HFFc6 (cell line): ENCODE measurements at regions not wholly inside any gene's neighbourhood (a gene's known extent, or its start where the extent isn't known, plus 50 kb on each side); places are given as distances from the start of the nearest gene placed in this dataset.

Experiments used
- DNase-seq: peaks from one replicate; pipeline ENCODE4 v3.0.0-alpha.2; 2018
- H3K27ac Mint-ChIP-seq: 2 replicates; pipeline ENCODE4 v1.8.0; 2020; ENCODE audit warnings: mild to moderate bottlenecking, mixed read lengths
- H3K27me3 Mint-ChIP-seq: 2 replicates; pipeline ENCODE4 v1.8.0; 2021; ENCODE audit warnings: mild to moderate bottlenecking, moderate library complexity, mixed read lengths; ENCODE audit not compliant: insufficient read depth
- H3K36me3 Mint-ChIP-seq: 2 replicates; pipeline ENCODE4 v1.8.0; 2021; ENCODE audit warnings: low read depth, mixed read lengths
- H3K4me1 Mint-ChIP-seq: 2 replicates; pipeline ENCODE4 v1.8.0; 2020; ENCODE audit warnings: low read depth, mixed read lengths
- H3K4me3 Mint-ChIP-seq: 2 replicates; pipeline ENCODE4 v1.8.0; 2020; ENCODE audit warnings: mild to moderate bottlenecking, moderate library complexity, mixed read lengths
- H3K9me3 Mint-ChIP-seq: 2 replicates; pipeline ENCODE4 v1.8.0; 2020; ENCODE audit warnings: mild to moderate bottlenecking, mixed read lengths
- TF ChIP-seq, protein P1 (sequence below): fragments of 200-600 bp; sonication (generic); IDR thresholded peaks from 2 replicates; pipeline ENCODE4 v1.5.0; 2021; ENCODE audit warnings: antibody characterized with exemption, mild to moderate bottlenecking

DNA sequence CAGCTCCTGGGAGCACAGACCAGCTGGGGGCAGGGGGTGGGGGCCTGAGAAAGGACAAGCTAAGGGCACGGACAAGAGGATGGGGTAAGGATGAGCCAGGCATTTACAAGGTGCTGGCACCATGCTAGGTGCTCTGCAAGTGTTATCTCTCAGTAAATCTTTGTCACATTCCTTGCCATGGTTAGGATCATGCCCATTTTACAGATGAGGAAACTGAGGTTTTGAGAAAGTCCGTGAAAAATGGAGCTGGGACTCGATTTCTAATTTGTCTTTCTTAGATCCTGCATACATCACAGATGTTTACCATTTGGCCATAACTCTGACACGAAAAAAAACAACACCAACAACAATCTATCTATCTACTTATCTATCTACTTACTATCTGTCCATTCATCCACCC, 429.7 kb downstream of the MIAT start:
- Mint-ChIP-seq H3K4me1 (no peaks in the 10 kb centered on the region), H3K4me3 (no peak overlapping the region), H3K27ac (no peak overlapping the region), H3K36me3 (no peaks in the 10 kb centered on the region), H3K27me3 (peaks cover 22% of the 10 kb centered on the region), H3K9me3 (peaks cover 5% of the 10 kb centered on the region; the same call in 1 of the 2 replicates)
- no peak for DNase-seq
- TF ChIP-seq, protein P1, sequence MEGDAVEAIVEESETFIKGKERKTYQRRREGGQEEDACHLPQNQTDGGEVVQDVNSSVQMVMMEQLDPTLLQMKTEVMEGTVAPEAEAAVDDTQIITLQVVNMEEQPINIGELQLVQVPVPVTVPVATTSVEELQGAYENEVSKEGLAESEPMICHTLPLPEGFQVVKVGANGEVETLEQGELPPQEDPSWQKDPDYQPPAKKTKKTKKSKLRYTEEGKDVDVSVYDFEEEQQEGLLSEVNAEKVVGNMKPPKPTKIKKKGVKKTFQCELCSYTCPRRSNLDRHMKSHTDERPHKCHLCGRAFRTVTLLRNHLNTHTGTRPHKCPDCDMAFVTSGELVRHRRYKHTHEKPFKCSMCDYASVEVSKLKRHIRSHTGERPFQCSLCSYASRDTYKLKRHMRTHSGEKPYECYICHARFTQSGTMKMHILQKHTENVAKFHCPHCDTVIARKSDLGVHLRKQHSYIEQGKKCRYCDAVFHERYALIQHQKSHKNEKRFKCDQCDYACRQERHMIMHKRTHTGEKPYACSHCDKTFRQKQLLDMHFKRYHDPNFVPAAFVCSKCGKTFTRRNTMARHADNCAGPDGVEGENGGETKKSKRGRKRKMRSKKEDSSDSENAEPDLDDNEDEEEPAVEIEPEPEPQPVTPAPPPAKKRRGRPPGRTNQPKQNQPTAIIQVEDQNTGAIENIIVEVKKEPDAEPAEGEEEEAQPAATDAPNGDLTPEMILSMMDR: no peak

DNA sequence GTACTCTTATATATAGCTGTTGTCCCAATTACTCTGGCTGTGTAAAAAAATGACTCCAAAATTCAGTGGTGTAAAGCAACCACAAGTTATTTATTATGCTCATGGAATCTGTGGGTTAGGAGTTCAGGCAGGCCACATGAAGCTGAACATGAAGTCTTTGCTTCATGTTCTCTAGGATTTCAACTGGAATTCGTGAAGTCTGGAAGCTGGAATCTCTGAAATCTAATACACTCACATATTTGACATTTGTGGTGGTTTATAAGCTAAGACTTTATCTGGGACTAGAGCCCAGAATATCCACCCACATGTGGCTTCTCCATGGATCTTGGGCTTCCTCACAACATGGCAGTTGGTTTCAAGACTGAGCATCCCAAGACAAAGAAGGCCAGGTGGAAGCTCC, 430.6 kb downstream of the MIAT start:
- no peaks in the 10 kb centered on the region for H3K36me3 Mint-ChIP-seq
- H3K27ac Mint-ChIP-seq: no peak overlapping the region
- peaks cover 5% of the 10 kb centered on the region; the same call in 1 of the 2 replicates for H3K9me3 Mint-ChIP-seq
- DNase-seq: peak; percentile 12
- H3K27me3 Mint-ChIP-seq: peaks cover 22% of the 10 kb centered on the region
- TF ChIP-seq, protein P1: no peak
- H3K4me3 Mint-ChIP-seq: no peak overlapping the region
- H3K4me1 Mint-ChIP-seq: no peaks in the 10 kb centered on the region

DNA sequence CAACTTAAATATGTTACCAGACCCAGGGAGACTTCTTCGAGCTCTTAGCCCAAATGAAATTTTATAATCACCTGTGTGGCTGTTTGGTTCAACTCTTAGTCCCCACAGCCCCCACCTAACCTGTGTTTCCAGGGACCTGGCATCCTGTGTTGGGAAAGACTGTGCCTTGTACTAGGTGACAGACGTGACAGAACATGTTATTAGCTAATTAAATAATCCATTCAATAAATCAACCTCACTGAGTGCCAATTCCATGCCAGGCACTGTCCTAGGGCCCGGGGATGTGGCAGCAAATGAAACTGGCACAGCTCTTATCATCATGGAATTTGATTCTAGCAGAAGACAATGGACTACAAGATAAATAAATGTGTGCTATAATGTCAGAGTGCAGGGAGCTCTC, 431.9 kb downstream of the MIAT start:
- H3K27ac Mint-ChIP-seq: no peak overlapping the region
- no peaks in the 10 kb centered on the region for H3K4me1 Mint-ChIP-seq
- H3K27me3 Mint-ChIP-seq: peaks cover 17% of the 10 kb centered on the region
- peaks cover 5% of the 10 kb centered on the region; the same call in 1 of the 2 replicates for H3K9me3 Mint-ChIP-seq
- no peak for DNase-seq
- TF ChIP-seq, protein P1: no peak
- H3K4me3 Mint-ChIP-seq: no peak overlapping the region
- H3K36me3 Mint-ChIP-seq: no peaks in the 10 kb centered on the region

DNA sequence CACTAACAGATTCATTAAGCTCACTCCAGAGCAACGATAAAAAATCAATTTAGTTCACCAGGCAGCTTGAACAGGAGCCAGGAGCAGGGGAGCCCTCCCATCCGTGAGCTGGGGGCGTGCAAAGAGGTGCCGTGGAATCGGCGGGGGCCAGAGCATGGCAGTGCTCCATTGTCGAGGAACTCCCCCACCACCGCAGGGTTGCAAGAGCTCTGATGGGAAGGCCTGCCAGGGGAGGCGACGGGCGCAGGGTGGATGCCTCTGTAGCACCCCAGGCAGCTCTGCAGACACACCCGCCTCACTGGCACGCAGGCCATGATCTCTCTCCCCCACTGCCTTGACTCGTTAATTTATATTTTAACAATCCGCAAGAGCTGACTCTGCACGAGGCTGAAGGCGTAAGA, 433.2 kb downstream of the MIAT start:
- Mint-ChIP-seq H3K36me3 (no peaks in the 10 kb centered on the region), H3K4me1 (no peaks in the 10 kb centered on the region), H3K4me3 (no peak overlapping the region), H3K27ac (no peak overlapping the region), H3K27me3 (peaks cover 21% of the 10 kb centered on the region), H3K9me3 (peaks cover 5% of the 10 kb centered on the region; the same call in 1 of the 2 replicates)
- no peak for DNase-seq
- TF ChIP-seq, protein P1: no peak

DNA sequence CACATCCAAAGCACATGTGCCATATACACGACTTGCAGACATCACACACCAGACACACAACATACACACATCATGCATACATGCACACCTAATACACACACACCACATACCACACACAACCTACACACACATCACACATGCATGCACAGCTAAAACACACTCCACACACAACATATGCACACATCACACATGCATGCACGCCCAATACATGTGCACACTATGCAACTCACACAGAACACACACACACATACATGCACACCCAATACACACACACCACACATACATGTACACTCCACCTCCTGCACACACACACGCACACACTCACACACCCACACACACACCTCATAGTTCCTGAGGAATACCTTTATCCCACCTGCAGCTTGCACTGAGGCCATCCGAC, 436.0 kb downstream of the MIAT start:
- TF ChIP-seq, protein P1: no peak
- no peak overlapping the region for H3K27ac Mint-ChIP-seq
- no peaks in the 10 kb centered on the region for H3K36me3 Mint-ChIP-seq
- no peak overlapping the region for H3K4me3 Mint-ChIP-seq
- no peaks in the 10 kb centered on the region; the same call in 1 of the 2 replicates for H3K9me3 Mint-ChIP-seq
- DNase-seq: no peak
- no peaks in the 10 kb centered on the region for H3K4me1 Mint-ChIP-seq
- H3K27me3 Mint-ChIP-seq: peaks cover 18% of the 10 kb centered on the region
